Vagina (tissue), 2 donors: ENCODE measurements at regions not wholly inside any gene's neighbourhood (a gene's known extent, or its start where the extent isn't known, plus 50 kb on each side); places are given as distances from the start of the nearest gene placed in this dataset.

ENCODE experiments used
- DNase-seq, 2 donors: peaks; one replicate each; pipeline ENCODE4 v3.0.0-alpha.2; 2017; ENCODE audit errors: extremely low spot score in 2 of 2
- H3K27ac ChIP-seq: fragments of 200-600 bp; sonication (generic); one replicate; pipeline ENCODE4 v1.5.1; 2019
- H3K27me3 ChIP-seq: fragments of 200-600 bp; sonication (generic); one replicate; pipeline ENCODE4 v1.5.1; 2019
- H3K36me3 ChIP-seq, 2 donors: fragments of 200-600 bp; sonication (generic); one replicate each; pipeline ENCODE4 v1.5.1; 2017 to 2019
- H3K4me1 ChIP-seq: fragments of 200-600 bp; sonication (generic); one replicate; pipeline ENCODE4 v1.5.1; 2019
- H3K4me3 ChIP-seq, 2 donors: fragments of 200-600 bp; sonication (generic); 1 replicate in 1 of 2; 2 replicates in 1 of 2; pipeline ENCODE4 v1.5.1; 2016 to 2019
- H3K9me3 ChIP-seq: fragments of 200-600 bp; sonication (generic); one replicate; pipeline ENCODE4 v1.5.1; 2019
- POLR2A ChIP-seq, 2 donors: fragments of 450-650 bp; IDR thresholded peaks; one replicate each; pipeline ENCODE4 v1.6.1; 2017; ENCODE audit warnings: antibody characterized with exemption in 2 of 2, mild to moderate bottlenecking in 2 of 2, moderate library complexity in 2 of 2
- POLR2AphosphoS5 ChIP-seq, 2 donors: sonication (generic); formaldehyde crosslinking; IDR thresholded peaks; one replicate each; pipeline ENCODE4 v1.9.0; 2017; ENCODE audit warnings: antibody characterized with exemption in 2 of 2, mild to moderate bottlenecking in 2 of 2, low read depth in 1 of 2; ENCODE audit not compliant: insufficient read depth in 1 of 2
- intact Hi-C: fragments of 100-400 bp; cut with DNase I; formaldehyde crosslinking; loops from one replicate; pipeline ENCODE4 v1.15.1; 2023
- TF ChIP-seq, protein P1 (sequence below), 3 experiments: fragments of 450-650 bp in 2 of 3; fragments of 200-600 bp in 1 of 3; sonication (generic) in 1 of 3; IDR thresholded peaks; one replicate each; pipeline ENCODE4 v1.5.1; 2017 to 2019; ENCODE audit warnings: antibody characterized with exemption in 3 of 3, mild to moderate bottlenecking in 2 of 3, moderate library complexity in 2 of 3

- no peaks in the 10 kb centered on the region for H3K27me3 ChIP-seq
Observed at GRCh38 chr14:28666961-28667360, 99.6 kb upstream of the FOXG1 start.

GRCh38 chr14:28671425-28671824, 95.2 kb upstream of the FOXG1 start:
- Histone ChIP-seq H3K27me3 (no peaks in the 10 kb centered on the region), H3K4me3 (no peak overlapping the region), H3K9me3 (no peaks in the 10 kb centered on the region), H3K27ac (no peak overlapping the region), H3K36me3 (no peaks in the 10 kb centered on the region), H3K4me1 (no peaks in the 10 kb centered on the region)
- TF ChIP-seq POLR2AphosphoS5 (IDR thresholded peaks at IDR 0.05; ENCODE audit: insufficient read depth in 1 of 2, low read depth in 1 of 2) (no peak), POLR2A (IDR thresholded peaks at IDR 0.05) (no peak)
- TF ChIP-seq, protein P1, sequence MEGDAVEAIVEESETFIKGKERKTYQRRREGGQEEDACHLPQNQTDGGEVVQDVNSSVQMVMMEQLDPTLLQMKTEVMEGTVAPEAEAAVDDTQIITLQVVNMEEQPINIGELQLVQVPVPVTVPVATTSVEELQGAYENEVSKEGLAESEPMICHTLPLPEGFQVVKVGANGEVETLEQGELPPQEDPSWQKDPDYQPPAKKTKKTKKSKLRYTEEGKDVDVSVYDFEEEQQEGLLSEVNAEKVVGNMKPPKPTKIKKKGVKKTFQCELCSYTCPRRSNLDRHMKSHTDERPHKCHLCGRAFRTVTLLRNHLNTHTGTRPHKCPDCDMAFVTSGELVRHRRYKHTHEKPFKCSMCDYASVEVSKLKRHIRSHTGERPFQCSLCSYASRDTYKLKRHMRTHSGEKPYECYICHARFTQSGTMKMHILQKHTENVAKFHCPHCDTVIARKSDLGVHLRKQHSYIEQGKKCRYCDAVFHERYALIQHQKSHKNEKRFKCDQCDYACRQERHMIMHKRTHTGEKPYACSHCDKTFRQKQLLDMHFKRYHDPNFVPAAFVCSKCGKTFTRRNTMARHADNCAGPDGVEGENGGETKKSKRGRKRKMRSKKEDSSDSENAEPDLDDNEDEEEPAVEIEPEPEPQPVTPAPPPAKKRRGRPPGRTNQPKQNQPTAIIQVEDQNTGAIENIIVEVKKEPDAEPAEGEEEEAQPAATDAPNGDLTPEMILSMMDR (IDR thresholded peaks at IDR 0.05), result no peak
- no peak for DNase-seq
- intact Hi-C loops, result no loop called here

More at GRCh38 chr14:28666961-28667360, 99.6 kb upstream of the FOXG1 start:
- TF ChIP-seq POLR2A (IDR thresholded peaks at IDR 0.05) (no peak), POLR2AphosphoS5 (IDR thresholded peaks at IDR 0.05; ENCODE audit: insufficient read depth in 1 of 2, low read depth in 1 of 2) (no peak)
- TF ChIP-seq, protein P1 (IDR thresholded peaks at IDR 0.05), result no peak
- no peak for DNase-seq
- Histone ChIP-seq H3K9me3 (no peaks in the 10 kb centered on the region), H3K36me3 (no peaks in the 10 kb centered on the region), H3K4me1 (no peaks in the 10 kb centered on the region), H3K4me3 (no peak overlapping the region), H3K27ac (no peak overlapping the region)
- intact Hi-C loops, result no loop called here

- intact Hi-C loops, result no loop called here
- Histone ChIP-seq H3K36me3 (no peaks in the 10 kb centered on the region), H3K4me1 (no peaks in the 10 kb centered on the region), H3K9me3 (no peaks in the 10 kb centered on the region), H3K27me3 (no peaks in the 10 kb centered on the region), H3K27ac (no peak overlapping the region), H3K4me3 (no peak overlapping the region)
- no peak for TF ChIP-seq POLR2A (IDR thresholded peaks at IDR 0.05)
- TF ChIP-seq, protein P1 (IDR thresholded peaks at IDR 0.05), result no peak
- TF ChIP-seq POLR2AphosphoS5 (IDR thresholded peaks at IDR 0.05; ENCODE audit: insufficient read depth in 1 of 2, low read depth in 1 of 2), result no peak
- DNase-seq, result no peak
Observed at GRCh38 chr14:28673056-28673455, 93.5 kb upstream of the FOXG1 start.

DNA sequence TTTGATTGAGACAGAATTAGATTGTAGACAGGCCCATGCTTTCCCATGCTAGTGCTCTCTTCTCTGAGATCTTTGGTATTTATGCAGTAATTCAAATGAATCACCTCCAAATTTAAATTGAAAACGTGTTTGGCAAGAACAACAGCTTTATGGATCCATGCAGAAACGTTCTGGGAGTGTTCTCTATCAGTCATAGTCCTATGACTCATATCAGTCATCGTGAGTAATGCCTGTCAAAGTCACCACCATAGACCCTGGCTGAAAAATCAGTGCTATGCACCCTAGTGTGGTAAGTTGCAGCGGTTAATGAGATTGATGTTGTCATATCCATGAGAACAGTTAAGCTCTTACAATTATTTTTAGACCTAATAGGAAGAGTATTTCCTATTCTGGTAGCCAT, 90.1 kb upstream of the FOXG1 start:
- Histone ChIP-seq H3K27me3 (no peaks in the 10 kb centered on the region), H3K9me3 (no peaks in the 10 kb centered on the region), H3K36me3 (no peaks in the 10 kb centered on the region), H3K4me1 (no peaks in the 10 kb centered on the region), H3K27ac (no peak overlapping the region), H3K4me3 (no peak overlapping the region)
- no peak for DNase-seq
- no peak for TF ChIP-seq POLR2A (IDR thresholded peaks at IDR 0.05)
- TF ChIP-seq POLR2AphosphoS5 (IDR thresholded peaks at IDR 0.05; ENCODE audit: insufficient read depth in 1 of 2, low read depth in 1 of 2), result no peak
- TF ChIP-seq, protein P1 (IDR thresholded peaks at IDR 0.05), result no peak
- intact Hi-C loops, result no loop called here

DNA sequence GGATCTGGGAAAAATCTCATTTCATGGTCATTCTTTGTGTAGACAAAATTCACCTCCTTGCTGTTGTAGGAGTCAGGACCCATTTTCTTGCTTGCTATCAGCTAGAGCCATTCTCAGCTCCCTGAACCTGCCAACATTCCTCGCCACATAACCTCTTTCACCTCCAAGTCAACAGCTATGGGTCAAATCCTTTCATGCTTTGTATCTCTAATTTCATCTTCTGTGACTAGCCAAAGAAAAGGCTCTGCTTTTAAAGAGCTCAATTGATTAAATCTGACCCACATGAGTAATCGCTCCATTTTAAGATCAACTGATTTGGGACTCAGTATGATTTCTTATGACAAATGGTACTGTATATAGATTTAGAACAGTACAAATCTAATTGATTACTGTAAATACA, 89.2 kb upstream of the FOXG1 start:
- Histone ChIP-seq H3K27ac (no peak overlapping the region), H3K4me3 (no peak overlapping the region), H3K4me1 (no peaks in the 10 kb centered on the region), H3K9me3 (no peaks in the 10 kb centered on the region), H3K36me3 (no peaks in the 10 kb centered on the region), H3K27me3 (no peaks in the 10 kb centered on the region)
- TF ChIP-seq POLR2AphosphoS5 (IDR thresholded peaks at IDR 0.05; ENCODE audit: insufficient read depth in 1 of 2, low read depth in 1 of 2), result no peak
- no peak for TF ChIP-seq POLR2A (IDR thresholded peaks at IDR 0.05)
- TF ChIP-seq, protein P1 (IDR thresholded peaks at IDR 0.05), result no peak
- intact Hi-C loops, result no loop called here
- DNase-seq, result no peak
